HK-2 (cell line): ENCODE measurements at regions not wholly inside any gene's neighbourhood (a gene's known extent, or its start where the extent isn't known, plus 50 kb on each side); places are given as distances from the start of the nearest gene placed in this dataset.
A peak's percentile ranks its signal among the peaks of the same experiment; 100 is the strongest.
"Not testable (repeated sequence)": the region's sequence is repeated elsewhere in the genome, so short reads cannot be mapped to it uniquely, and the experiment has no call there.

Experiments used
- DNase-seq: peaks from one replicate; pipeline ENCODE4 v3.0.0-alpha.2; 2018; ENCODE audit not compliant: unreplicated experiment

DNA sequence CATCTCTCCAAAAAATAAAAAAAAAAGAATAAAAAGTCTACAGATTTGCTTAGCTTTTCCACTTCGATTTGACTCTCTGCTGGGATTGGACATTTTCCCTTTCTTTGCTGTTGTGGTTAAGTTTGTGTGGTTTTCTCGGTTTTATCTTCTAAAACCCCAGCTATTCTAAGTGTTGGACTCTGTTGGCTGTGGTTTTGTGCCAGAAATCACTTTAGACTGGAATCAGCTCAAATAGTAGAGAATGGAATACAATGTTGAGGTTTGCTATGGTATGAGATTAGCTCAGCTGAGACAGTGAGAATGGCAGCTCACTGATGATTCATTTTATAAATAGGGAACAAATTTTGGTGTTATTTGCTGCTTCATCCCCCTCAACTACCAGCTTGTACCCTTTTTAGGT lies 116.0 kb downstream of the BUB3 start:
- no peak for DNase-seq

GRCh38 chr10:123270806-123271205 lies 116.6 kb downstream of the BUB3 start:
- no peak for DNase-seq

DNA sequence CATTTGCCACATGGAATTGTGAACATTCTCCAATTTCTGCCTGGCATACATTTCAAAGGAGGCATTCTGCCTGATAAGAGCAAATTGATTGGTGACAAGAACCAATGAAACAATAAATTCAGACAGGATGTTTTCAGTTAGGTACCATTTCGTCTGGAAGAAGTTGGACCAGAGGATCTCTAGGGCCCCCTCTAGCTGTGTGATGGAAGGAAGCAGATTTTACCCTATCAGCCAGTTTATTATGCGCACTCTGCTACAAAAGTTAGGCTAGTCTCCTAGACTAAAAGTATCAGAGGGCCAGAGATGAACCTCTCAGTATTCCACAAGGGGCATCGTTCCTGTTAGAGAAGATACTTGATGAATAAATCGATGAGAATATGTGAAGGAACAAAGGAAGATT lies 118.0 kb downstream of the BUB3 start:
- no peak for DNase-seq

GRCh38 chr10:123274306-123275135 lies 120.3 kb downstream of the BUB3 start:
- no peak for DNase-seq

GRCh38 chr10:123275136-123275564 lies 120.9 kb downstream of the BUB3 start:
- DNase-seq, result no peak

DNA sequence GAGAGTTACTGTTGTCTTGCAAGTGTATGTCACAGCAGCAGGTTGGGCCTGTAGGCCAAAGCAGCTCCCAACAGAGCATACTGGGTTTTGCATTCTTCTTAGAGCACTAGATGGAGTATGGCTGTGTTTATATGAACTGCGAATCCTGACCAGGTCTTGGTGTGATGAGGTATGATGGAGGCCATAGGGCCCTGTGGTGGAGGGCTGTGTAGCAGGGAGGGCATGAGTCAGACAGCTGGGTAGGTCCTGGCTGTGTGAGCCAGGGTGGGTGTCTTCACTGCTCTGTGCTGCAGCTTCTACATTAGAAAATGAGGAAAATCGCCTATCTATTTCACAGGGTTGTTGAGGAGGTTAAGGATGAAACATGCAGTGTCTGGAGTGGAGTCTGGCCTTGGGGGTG lies 124.2 kb downstream of the BUB3 start:
- DNase-seq, result no peak

- not testable (repeated sequence) for DNase-seq
Observed at GRCh38 chr10:123283371-123283770, 129.2 kb downstream of the BUB3 start.

DNA sequence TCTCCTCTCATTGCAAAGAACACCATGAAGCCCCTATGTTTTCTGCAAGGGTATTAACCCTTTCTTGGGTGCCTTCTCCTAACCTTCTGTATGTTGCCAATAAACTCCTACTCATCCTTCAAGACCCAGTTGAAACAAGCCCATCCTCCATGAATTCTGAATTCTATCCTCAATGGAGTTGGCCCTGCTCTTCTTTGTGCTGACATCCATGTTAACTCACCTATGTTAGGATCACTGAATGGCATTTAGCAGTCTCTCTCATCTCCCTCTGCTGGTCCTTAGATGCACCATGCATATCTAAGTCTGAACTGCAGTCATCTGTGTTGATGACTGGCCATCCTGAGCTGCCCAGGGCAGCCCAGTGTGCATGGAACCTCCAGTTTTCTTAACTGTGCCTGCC lies 129.8 kb downstream of the BUB3 start:
- no peak for DNase-seq

DNA sequence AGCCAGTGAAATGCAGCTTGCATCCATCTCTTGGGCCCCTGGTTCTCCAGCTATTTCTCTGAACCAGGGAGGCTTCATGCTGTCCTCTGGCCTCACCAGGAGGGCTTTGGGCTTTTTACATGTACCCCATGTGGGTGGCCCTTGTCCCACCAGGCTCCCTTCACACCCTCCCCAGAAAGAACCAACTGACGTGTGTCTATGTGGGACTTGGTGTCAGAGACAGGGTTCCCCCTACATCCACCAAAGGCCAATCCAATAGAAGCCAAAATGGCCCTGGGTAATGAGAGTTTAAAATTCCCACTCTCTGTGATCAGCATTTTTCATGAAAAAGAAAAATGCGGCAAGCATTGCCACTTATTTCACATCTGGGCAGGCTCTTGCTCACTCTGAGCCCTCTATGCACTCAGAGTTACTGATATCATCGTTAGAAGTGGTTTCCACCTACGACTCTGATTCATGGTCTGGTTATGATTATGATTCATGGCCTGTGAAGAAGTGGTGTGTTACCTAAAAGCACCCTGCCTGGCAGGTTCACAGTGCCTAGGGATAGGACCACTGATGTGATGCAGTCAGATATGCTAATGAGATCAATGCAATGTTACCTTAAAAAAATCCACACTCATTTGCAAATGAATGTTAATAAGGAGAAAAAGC lies 133.5 kb downstream of the BUB3 start:
- peak; percentile 13 for DNase-seq

- DNase-seq, result no peak
Observed at GRCh38 chr10:123289432-123289831, 135.2 kb downstream of the BUB3 start.

- DNase-seq, result no peak
Observed at GRCh38 chr10:123294109-123294508, 139.9 kb downstream of the BUB3 start.

DNA sequence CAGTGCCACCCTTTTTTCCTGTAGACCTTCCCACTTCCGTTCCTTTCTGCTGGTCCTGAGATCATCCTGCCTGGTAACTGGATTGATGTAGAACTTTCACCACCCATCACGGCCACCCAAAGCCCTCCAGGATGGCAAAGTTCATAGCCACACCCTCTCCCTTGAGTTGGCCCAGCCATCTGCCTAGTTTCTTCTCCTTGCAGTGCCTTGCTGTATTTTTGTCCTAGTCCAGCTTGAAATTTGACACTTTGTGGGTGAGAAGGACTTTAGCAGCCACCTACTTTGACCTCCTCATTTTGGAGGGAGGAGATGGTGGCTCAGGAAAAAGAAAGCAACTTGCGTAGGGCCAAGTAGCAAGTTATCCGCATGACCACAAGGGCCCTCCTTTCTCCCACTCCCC lies 140.7 kb downstream of the BUB3 start:
- DNase-seq, result no peak

DNA sequence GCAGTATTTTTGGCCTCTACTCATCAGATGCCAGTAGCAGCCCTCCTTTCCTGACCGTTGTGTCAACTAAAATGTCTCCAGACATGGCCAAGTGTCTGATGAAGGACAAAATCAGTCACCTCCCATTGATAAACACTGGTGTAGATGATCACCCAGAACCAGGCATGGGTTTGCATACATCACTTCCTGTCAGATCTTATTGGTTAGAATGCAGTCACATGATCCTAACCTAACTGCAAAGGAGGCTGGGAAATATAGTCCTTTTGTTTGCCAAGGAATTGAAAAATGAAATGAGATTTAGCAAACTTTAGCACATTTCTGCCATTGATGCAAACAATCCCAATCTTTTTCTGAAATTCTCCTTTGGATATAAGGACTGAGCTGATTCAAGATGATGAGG lies 141.4 kb downstream of the BUB3 start:
- no peak for DNase-seq

GRCh38 chr10:123297175-123297574 lies 143.0 kb downstream of the BUB3 start:
- DNase-seq, result no peak

- DNase-seq, result no peak
Observed at GRCh38 chr10:123298583-123298982, 144.4 kb downstream of the BUB3 start.

DNA sequence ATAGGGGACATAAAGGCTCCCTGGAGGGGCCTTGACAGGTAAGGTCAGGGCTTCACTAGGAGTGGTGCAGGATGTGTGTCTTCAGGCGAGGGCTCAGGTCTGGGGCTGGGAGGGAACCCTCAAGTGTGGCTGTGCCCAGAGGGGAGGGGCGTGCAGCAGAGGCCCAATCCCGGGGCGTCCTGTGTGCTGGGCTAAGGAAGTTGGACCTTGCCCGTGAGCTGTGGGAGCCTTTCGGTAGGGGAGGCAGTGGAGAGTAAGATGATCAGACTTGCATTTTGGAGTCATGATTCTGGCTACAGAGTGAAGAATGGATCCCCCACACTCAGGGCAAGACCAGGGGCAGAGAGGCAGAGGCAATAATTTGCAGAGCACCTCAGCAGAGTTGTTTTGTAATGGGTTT lies 145.4 kb downstream of the BUB3 start:
- DNase-seq, result no peak

- peak; percentile 40 for DNase-seq
Observed at GRCh38 chr10:123301077-123301857, 147.1 kb downstream of the BUB3 start.

- DNase-seq, result no peak
Observed at GRCh38 chr10:123303581-123304337, 149.6 kb downstream of the BUB3 start.

GRCh38 chr10:123305671-123306070 lies 151.5 kb downstream of the BUB3 start:
- no peak for DNase-seq

- no peak for DNase-seq
Observed at GRCh38 chr10:123306290-123306689, 152.1 kb downstream of the BUB3 start.

- DNase-seq, result no peak
Observed at GRCh38 chr10:123309731-123310130, 155.5 kb downstream of the BUB3 start.

GRCh38 chr10:123316776-123317175 lies 162.6 kb downstream of the BUB3 start:
- no peak for DNase-seq
